GM13976 (cell line): ENCODE measurements at regions not wholly inside any gene's neighbourhood (a gene's known extent, or its start where the extent isn't known, plus 50 kb on each side); places are given as distances from the start of the nearest gene placed in this dataset.
"Not testable (repeated sequence)": the region's sequence is repeated elsewhere in the genome, so short reads cannot be mapped to it uniquely, and the experiment has no call there.

ENCODE experiments used
- DNase-seq: peaks from one replicate; pipeline ENCODE4 v3.0.0; 2012; ENCODE audit warnings: low spot score
- CTCF ChIP-seq: IDR thresholded peaks from 2 replicates; pipeline ENCODE4 v1.5.1; 2012; ENCODE audit warnings: borderline replicate concordance, mild to moderate bottlenecking; ENCODE audit not compliant: insufficient read depth; ENCODE audit errors: extremely low read depth, missing control alignments, control extremely low read depth
- in situ Hi-C: fragments of 300-500 bp; cut with MboI; formaldehyde crosslinking; loops from one replicate; pipeline ENCODE4 v1.12.0; 2022; ENCODE audit warnings: low sequenced_read_pairs, mixed read lengths, inconsistent platforms; ENCODE audit not compliant: unreplicated experiment

DNA sequence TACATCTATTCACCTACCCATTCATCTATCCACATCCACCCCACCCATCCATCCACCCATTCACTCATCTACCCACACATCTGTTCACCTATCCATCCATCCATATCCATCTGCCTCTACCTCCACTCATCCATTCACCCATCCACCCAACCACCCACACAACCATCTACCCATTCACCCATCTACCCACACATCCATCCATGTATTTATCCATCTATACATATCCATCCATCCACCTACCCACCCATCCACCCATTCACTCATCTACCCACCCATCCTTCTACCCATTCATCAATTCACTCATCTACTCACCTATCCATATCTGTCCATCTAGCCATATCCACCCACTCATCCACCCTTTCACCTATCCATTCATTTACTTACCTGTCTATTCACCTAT lies 187.6 kb downstream of the ASB1 start:
- no peak for TF ChIP-seq CTCF
- DNase-seq, result no peak
- in situ Hi-C loops, result no loop called here

DNA sequence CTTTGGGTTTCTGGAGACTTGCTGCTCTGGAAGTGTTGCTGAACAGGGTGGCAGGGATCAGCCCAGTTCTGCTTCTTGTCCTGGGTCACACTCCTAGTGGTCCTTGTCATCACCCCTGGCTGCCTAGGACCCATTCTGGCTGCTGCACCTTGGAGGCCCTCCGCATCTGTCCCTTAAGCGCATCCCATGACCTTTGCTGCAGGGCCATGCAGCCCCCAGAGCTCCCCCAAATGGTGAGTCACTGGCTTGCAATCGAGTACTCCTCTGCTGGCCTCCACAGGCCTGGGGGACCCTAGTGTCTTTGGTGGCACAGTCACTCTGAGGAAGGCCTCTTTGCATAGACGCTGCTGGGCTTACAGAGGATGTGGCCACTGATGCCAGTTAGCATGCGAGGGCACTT lies 188.5 kb downstream of the ASB1 start:
- in situ Hi-C loops, result no loop called here
- no peak for DNase-seq
- TF ChIP-seq CTCF, result no peak

DNA sequence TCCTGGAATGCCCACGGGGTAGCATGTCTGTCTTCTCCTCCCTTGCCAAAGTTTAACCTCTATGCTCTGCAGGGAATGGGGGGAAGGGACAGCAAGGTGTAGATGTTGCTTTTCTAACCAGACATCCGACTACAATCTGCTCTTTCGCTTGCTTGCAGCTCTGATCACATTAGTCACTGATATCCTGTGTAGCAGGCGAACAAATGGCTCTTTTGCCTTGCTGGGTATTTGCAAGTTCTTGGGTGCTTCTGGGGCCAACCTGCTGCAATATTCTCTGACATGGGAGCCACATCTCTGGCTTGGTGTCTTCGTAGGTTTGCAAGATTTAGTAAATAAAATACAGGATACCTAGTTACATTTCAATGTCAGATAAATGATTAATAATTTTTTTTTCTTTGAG lies 190.0 kb downstream of the ASB1 start:
- TF ChIP-seq CTCF, result no peak
- in situ Hi-C loops, result no loop called here
- DNase-seq, result no peak

DNA sequence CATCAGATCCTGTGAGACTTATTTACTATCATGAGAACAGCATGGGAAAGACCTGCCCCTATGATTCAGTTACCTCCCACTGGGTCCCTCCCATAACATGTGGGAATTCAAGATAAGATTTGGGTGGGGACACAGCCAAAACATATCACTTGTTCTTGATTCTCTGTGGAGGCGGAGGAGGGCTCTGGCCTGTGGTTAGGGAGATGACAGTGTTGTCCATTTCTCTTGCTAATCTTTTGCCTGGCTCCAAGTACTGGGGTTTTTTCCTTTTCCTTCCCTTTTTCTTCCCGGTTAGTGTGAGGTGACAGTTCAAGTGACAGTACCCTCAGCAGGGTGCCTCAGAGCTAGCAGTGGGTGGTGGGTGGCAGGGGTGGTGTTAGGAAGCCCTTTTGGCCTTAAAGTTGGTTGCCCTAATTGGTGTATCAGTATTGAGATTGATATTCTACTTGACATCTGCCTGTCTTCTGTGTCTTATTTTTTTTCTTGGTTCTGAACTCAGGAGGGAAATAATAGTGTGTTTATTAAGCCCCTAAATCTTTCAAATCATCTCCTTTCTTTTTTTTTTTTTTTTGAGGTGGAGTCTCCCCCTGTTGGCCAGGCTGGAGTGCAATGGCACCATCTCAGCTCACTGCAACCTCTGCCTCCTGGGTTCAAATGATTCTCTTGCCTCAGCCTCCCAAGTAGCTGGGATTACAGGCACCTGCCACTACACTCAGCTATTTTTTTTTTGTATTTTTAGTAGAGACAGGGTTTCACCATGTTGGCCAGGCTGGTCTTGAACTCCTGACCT lies 192.0 kb downstream of the ASB1 start:
- in situ Hi-C loops, DNase-seq: not testable (repeated sequence)

- in situ Hi-C loops, result no loop called here
- no peak for TF ChIP-seq CTCF
- no peak for DNase-seq
Measured at GRCh38 chr2:238627899-238628298, 201.2 kb downstream of the ASB1 start.

DNA sequence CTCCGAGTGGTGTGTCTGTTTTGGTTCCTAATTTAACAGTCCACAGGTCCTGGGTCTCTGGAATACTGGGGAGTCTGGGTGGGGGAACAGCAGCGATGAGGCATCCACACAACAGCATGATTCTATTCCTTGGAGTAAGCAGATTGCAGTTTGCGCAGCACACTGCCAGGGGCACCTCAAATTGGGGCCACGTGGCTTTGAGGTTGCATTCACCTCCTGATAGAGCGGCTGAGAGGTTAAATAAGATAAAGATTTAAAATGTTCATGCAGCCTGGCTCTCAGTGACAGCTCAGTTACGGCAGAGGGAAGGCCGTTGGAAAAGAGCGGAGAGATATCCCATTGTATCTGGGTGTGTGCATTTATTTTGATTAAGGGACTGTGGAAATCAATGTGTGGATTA lies 202.3 kb downstream of the ASB1 start:
- in situ Hi-C loops, result no loop called here
- TF ChIP-seq CTCF, result no peak
- no peak for DNase-seq

GRCh38 chr2:238631491-238632180 lies 204.9 kb downstream of the ASB1 start:
- no peak for TF ChIP-seq CTCF
- in situ Hi-C loops, result no loop called here
- DNase-seq, result peak; percentile 4
